Vagina (tissue), 2 donors: ENCODE measurements at regions not wholly inside any gene's neighbourhood (a gene's known extent, or its start where the extent isn't known, plus 50 kb on each side); places are given as distances from the start of the nearest gene placed in this dataset.

Experiments used
- CTCF ChIP-seq, 3 experiments: fragments of 450-650 bp in 2 of 3; fragments of 200-600 bp in 1 of 3; sonication (generic) in 1 of 3; IDR thresholded peaks; one replicate each; pipeline ENCODE4 v1.5.1; 2017 to 2019; ENCODE audit warnings: antibody characterized with exemption in 3 of 3, mild to moderate bottlenecking in 2 of 3, moderate library complexity in 2 of 3
- POLR2A ChIP-seq, 2 donors: fragments of 450-650 bp; IDR thresholded peaks; one replicate each; pipeline ENCODE4 v1.6.1; 2017; ENCODE audit warnings: antibody characterized with exemption in 2 of 2, mild to moderate bottlenecking in 2 of 2, moderate library complexity in 2 of 2

- TF ChIP-seq CTCF (IDR thresholded peaks at IDR 0.05) (no peak), POLR2A (IDR thresholded peaks at IDR 0.05) (no peak)
These were observed 372.3 kb upstream of the CCNH start for GRCh38 chr5:87784879-87785495.
